PFSK-1 (cell line): ENCODE measurements at regions not wholly inside any gene's neighbourhood (a gene's known extent, or its start where the extent isn't known, plus 50 kb on each side); places are given as distances from the start of the nearest gene placed in this dataset.

Source experiments
- POLR2AphosphoS5 ChIP-seq: IDR thresholded peaks from 2 replicates; pipeline ENCODE4 v1.6.1; 2012; ENCODE audit warnings: low read depth, mild to moderate bottlenecking, control low read depth, low read length, moderate library complexity
- SIN3A ChIP-seq: IDR thresholded peaks from 2 replicates; pipeline ENCODE4 v1.6.1; 2012; ENCODE audit warnings: mild to moderate bottlenecking, low read length, moderate library complexity, borderline replicate concordance; ENCODE audit not compliant: insufficient read depth
- TAF1 ChIP-seq: IDR thresholded peaks from 2 replicates; pipeline ENCODE4 v1.6.1; 2012; ENCODE audit warnings: low read length, control low read depth, borderline replicate concordance; ENCODE audit not compliant: insufficient read depth
- TF ChIP-seq, protein P1 (sequence below), 2 experiments: IDR thresholded peaks; 2 replicates each; pipeline versions ENCODE4 v1.6.1 to v1.8.0; 2011 to 2012; ENCODE audit warnings: low read depth in 2 of 2, low read length in 2 of 2, control low read depth in 1 of 2, inconsistent platforms in 1 of 2, mild to moderate bottlenecking in 1 of 2, moderate library complexity in 1 of 2; ENCODE audit not compliant: insufficient read depth in 1 of 2

DNA sequence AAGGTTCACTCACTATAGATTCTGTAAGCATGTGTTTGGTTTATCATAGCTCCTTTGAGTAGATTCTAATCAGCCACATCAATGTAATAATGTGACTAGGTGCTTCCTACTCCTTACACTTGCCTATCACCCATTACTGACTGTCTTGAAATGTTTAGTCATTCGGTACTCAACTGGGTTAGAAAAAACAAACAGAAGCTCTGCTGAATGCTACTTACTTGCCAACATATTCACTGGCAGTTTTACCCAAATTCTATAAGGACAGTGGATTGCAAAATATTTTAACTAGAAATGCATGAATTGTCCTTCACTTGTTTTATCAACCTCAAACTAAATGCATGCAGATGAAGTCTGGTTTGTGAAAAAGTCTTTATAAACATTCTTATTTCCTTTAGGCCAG is 352.1 kb upstream of the ALCAM start:
- TF ChIP-seq SIN3A, result no peak
- TF ChIP-seq TAF1, result no peak
- TF ChIP-seq, protein P1, sequence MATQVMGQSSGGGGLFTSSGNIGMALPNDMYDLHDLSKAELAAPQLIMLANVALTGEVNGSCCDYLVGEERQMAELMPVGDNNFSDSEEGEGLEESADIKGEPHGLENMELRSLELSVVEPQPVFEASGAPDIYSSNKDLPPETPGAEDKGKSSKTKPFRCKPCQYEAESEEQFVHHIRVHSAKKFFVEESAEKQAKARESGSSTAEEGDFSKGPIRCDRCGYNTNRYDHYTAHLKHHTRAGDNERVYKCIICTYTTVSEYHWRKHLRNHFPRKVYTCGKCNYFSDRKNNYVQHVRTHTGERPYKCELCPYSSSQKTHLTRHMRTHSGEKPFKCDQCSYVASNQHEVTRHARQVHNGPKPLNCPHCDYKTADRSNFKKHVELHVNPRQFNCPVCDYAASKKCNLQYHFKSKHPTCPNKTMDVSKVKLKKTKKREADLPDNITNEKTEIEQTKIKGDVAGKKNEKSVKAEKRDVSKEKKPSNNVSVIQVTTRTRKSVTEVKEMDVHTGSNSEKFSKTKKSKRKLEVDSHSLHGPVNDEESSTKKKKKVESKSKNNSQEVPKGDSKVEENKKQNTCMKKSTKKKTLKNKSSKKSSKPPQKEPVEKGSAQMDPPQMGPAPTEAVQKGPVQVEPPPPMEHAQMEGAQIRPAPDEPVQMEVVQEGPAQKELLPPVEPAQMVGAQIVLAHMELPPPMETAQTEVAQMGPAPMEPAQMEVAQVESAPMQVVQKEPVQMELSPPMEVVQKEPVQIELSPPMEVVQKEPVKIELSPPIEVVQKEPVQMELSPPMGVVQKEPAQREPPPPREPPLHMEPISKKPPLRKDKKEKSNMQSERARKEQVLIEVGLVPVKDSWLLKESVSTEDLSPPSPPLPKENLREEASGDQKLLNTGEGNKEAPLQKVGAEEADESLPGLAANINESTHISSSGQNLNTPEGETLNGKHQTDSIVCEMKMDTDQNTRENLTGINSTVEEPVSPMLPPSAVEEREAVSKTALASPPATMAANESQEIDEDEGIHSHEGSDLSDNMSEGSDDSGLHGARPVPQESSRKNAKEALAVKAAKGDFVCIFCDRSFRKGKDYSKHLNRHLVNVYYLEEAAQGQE (IDR thresholded peaks at IDR 0.05; ENCODE audit: insufficient read depth in 1 of 2, low read depth in 2 of 2, low read length in 2 of 2), result no peak
- no peak for TF ChIP-seq POLR2AphosphoS5
